Head of caudate nucleus (tissue), 42 donors: ENCODE measurements at regions not wholly inside any gene's neighbourhood (a gene's known extent, or its start where the extent isn't known, plus 50 kb on each side); places are given as distances from the start of the nearest gene placed in this dataset.

ENCODE experiments used
- DNase-seq, 42 donors: peaks; one replicate each; pipeline versions ENCODE4 v3.0.0 to v3.0.0-alpha.2; 2020 to 2021; ENCODE audit warnings: mixed read lengths in 7 of 42
- intact Hi-C: fragments of 100-400 bp; cut with DNase I; formaldehyde crosslinking; loops from one replicate; pipeline ENCODE4 v1.15.0; 2022

DNA sequence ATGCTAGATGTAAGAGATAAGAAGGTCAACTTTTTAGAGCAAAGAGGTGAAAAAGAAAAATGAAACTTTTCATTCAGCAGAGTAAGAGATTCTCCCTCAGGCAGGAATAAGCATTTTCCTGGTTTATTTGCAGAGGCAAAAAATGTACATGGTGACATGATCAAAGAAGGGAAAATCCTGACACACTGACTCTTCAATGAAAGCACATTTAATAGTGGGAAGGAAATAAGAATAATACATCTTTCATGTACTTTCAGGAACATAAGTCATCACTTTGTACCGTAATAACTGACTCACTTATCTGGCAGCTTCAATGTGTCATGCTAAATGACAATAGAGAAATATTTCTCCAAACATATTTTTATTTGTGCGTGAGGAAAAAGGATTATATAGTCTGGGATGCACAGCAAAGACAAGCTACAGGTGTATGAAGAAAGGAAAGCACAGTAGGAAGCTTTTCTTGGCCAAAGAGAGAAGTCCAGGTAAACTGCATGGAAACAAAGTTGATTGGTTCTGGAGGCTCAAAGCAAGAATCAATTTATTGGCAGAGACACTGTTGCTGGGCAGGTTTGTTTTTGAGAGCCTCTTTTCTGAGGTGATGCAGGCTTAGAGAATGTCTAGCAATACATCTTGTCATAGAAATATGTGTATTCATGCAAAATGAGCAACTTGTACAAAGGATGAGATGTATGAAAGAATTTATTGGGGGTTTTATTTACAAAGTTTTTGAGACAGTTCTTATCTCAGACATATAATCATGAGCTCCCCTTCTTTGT lies 1409.0 kb downstream of the PLA2G4A start:
- DNase-seq: no peak
- intact Hi-C loops: no loop called here

DNA sequence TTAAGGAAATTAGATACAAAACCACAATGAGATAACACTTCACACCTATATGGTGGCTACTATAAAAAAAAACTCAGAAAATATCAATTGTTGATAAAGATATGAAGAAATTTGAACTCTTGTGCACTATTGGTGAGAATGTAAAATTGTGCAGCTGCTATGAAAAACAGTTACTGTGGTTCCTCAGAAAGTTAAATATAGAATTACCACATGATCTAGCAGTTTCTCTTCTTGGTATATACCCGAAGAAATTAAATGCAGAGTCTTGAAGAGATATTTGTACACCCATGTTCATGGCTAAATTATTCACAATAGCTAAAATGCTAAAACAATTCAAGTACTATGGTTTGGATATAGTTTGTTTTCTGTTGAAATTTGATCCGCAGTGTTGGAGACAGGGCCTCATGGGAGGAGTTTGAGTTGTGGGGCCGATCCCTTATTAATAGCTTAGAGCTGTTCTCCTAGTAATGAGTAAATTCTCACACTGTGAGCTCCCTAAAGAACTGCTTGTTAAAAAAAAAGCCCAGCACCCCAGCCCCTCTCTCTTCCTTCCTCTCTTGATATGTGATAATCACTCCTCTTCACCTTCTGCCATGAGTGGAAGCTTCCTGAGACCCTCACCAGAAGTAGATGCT lies 1412.1 kb downstream of the PLA2G4A start:
- intact Hi-C loops: no loop called here
- no peak for DNase-seq

DNA sequence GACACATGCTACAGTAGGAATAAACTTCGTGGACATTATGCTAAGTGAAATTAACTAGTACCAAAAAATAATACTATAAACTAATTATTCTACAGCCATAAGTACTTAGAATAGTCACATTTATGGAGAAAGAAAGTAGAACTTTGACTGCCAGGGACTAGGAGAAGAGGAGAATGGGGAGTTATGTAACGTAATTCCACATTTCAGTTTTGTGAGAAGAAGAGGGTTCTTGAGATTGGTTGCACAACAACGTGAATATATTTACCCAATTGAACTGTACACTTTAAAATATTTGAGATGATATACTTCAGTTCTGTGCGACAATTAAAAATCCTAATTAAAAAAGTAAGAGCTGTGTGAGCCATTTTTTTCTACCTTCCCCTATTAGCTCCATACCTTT lies 1412.9 kb downstream of the PLA2G4A start:
- DNase-seq: no peak
- intact Hi-C loops: no loop called here

DNA sequence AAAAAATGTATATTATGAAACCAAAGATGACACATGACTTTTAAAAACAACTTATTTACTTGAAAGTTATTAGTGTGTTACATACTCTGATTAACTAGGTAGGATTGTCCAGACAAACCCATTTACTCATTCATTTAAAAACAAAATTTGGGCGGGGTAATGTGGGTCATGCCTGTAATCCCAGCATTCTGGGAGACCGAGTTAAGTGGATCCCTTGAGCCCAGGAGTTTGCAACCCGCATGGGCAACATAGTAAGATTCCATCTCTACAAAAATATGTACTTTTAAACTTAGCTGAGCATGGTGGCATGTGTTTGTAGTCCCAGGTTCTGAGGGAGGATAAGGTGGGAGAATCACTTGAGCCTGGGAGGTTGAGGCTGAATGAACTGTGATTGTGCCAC lies 1414.7 kb downstream of the PLA2G4A start:
- intact Hi-C loops: no loop called here
- no peak for DNase-seq

DNA sequence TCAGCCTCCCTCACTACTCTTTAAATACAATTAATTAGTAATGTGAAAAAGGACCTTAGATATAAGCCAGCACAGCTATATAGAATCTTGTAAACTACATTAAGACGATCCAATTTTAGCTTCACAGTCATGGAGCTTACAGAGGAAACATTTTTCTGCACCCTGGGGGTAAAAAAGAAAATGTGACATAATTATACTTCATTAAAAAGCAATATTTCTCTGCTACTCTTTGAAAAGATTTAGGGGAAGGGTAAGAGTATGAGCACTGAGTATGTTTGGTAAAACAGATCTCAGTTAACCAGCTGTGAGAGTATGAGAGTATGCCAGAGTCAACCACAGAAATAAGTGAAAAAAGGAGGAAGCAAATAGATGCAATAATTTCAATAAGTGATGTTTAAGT lies 1415.9 kb downstream of the PLA2G4A start:
- no peak for DNase-seq
- intact Hi-C loops: no loop called here

DNA sequence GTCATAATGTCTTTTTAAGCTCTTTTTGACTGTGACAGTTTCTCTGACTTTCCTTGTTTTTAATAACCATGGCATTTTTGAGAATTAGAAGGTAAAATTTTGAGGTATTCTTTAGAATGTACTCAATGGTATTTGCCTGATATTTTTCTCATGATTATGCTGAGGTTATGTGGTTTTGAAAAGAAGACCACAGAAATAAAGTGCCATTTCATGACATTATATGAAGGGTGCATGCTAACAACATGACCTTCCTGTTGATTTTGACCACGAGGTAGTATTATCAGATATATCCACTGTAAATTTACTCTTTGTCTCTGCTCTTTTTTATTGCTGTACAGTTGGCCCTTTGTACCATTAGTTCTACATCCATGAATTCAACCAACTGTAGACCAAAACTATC lies 1418.5 kb downstream of the PLA2G4A start:
- intact Hi-C loops: no loop called here
- DNase-seq: no peak

DNA sequence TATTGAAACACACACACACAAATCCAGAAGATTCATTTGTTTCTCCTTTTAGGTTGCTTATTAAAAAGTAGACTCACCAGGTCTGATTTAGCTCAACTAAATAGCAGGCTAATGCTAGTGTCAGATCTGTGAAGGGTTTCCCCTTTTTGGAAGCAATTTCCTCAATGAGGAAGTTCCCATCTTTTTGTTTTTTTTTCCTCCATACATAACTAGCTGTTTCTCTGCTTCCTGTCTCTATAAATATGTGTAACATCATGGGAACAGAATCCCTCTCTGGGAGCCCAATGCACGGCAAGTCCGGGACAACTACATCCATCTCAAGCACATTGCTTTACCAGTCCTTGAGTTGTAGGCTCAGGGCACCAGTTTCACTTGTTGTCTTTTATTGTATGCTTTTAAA lies 1421.1 kb downstream of the PLA2G4A start:
- intact Hi-C loops: no loop called here
- DNase-seq: no peak

DNA sequence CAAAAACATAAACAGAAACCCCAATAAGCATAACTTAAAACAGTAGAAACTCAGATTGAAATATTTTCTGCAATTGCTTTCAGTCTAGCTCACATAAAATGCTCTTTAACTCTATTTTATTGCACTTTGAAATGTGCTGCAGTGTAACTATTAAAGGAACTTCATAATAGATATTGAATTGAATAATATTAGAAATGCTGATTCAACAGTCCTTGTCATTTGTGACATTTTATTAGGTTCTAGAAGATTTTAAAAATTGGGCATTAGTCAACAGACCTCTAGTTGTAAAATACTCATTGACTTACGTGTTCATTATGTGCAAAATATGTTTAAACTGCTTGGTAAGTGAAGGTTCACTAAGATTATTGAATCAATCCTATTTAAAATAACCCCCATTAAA lies 1422.3 kb downstream of the PLA2G4A start:
- no peak for DNase-seq
- intact Hi-C loops: no loop called here

DNA sequence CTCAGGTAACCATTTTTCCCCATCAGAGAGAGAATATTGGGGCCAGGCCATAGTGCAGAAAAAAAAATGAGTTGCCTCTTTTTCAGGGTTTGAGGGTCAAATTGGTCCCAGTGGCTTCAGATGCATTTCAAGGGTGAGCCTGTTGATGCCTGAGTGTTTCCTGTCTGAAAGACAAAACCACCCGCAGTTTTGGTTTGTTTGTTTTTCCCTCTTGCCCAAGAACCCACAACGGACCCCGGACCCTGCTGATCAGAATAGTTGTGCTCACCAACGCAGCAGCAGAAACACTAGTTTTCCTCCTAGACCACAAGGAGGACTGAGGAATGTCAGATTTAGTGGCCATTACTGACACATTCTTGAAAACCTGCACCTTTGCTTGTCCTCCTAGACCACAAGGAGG lies 1433.1 kb downstream of the PLA2G4A start:
- DNase-seq: no peak
- intact Hi-C loops: no loop called here

DNA sequence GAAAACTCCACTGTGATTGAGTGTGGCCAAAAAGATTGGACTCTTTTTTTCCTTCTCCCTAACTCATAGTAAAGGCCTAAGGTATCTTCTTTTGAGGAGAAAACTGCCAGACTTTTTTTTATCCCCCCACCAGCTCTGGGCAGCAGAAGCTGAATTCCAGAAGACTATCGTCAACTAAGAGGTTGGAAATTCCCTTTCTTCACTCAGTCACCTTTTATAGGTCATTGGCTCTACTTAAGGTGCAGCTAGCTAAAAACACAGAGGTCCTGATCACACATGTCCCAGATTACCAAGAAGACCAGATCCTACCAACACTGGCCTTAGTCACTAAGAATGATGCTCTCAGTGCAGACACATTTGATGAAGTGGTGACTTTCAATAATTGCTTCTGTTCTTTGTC lies 1441.2 kb downstream of the PLA2G4A start:
- intact Hi-C loops: no loop called here
- DNase-seq: no peak

DNA sequence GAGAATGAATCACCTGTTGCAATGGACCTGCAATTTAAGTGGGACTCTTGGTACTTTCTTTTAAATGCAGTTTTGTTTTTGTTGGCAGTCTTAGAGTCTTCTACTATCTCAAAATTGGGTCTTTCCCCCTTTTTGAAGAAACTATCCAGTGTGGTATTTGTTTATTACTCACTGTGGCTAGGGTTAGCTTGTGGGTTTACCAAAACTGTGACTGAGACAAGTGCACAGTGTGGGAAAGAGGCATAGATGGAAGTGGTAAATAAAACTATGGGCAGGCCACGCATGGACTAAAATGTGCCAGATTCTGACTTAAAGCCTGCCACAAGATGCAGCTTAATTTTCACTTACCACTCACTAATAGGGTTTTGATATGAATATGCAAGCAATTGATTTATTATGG lies 1441.7 kb downstream of the PLA2G4A start:
- intact Hi-C loops: no loop called here
- no peak for DNase-seq

DNA sequence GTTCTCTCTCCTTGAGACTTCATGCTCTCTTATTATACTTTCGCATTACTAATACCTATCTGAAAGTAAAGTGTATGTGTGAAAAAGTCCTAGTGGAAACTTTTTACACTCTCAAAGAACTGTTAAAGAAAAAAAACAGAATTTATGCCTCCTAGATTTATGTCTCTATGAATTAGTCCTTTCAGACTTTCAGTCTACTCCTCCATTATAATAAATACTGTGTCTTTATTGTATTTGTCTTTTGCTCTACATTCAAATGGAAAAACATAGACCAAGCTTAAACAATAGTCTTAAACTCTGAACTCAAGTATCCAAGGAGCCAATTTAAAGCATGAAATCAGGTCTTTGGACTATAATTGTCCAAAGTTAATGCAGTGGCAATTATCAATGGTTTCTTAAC lies 1449.0 kb downstream of the PLA2G4A start:
- intact Hi-C loops: no loop called here
- DNase-seq: no peak

DNA sequence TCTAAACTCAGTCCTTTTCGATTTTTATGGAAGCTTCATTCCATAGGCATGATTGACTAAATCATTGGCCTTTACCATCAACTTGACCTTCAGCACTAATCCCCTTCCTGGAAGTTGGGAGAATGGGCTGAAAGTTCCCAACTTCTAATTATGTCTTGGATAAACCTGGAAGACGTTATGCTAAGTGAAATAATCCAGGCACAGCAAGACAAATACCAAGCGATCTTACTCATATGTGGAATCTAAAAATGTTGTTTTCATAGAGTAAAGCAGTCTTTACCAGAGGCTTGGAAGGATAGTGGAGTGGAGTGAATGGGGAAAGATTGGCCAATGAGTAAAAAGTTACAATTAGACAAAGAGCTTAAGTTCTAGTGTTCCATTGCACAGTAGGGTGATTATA lies 1453.2 kb downstream of the PLA2G4A start:
- DNase-seq: no peak
- intact Hi-C loops: no loop called here

DNA sequence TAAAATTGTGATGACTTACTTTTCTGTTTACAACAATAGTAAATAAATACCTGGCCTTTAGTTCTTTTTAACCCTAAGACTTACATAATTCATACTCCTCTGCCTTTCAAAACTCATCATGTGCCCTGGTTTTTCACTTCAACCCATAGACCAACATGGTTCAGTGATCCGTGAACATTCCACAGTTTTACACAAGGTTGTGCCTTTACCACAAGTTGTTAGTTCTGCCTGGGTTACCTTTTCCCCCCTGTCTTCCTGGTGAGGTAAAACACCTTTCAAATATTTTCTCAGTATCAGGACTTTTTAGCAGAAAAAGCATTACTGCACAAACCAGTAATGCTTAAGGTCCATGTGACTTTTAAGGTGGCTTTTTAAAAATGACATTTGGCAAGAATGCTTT lies 1466.4 kb downstream of the PLA2G4A start:
- no peak for DNase-seq
- intact Hi-C loops: no loop called here

DNA sequence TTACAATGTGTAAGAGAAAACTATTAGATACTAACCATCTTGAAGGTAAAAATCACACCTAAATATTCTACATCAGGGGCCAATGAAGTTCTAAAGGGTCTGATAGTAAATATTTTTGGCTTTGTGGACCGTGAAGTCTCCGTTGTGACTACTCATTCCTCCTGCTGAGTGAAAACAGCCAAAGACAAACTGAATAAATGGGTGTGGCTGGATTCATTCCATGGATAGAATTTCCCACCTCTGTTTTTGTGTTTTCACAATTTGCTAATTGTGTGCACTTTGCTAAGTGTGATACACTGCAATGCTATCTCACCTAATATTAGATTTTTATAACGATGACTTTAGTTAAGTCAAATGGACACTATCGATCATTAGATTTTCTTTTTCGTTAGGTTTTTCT lies 1474.0 kb downstream of the PLA2G4A start:
- intact Hi-C loops: no loop called here
- no peak for DNase-seq

DNA sequence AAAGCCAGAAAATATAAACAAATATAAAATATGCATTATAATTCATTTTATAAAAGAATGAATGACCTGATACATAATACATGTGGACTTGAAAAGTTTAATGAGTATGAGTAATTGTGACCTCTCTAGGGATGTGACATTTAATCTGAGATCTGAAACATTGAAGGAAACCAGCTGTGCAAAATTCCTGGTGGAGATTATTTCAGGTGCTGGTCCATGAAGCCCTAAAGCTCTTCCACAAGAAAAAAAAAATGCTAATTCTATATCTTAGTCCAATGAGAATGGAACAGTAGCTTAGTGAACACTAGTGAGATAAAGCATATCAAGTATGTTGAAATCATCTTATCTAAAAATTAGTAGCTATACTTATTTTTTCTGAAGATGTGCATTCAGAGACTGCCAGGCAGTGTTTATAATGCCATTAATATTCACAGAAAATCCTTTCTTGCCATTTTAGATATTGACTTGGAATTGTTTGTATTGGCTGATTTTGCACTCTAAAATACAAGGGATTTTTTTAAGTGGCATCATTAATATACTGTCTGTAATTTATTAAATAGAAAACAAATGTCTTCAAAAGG lies 1485.9 kb downstream of the PLA2G4A start:
- DNase-seq: no peak
- intact Hi-C loops: no loop called here

DNA sequence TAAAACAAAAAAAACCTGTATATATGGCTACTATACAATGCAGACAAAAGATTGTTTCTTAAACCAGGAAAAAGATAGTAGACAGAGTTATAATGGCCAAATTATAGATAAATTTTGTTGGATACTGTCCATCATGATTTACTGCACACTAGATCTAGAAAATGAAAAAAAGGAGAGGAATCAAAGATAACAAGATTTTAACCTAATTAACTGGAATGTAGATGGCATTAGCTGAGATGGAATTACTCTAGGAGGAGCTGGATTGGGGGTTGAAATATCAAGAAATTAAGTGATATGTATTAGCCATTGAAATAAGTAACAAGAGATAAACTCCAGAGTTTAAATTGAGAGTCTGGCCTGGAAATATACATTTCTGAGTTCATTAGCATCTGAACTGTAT lies 1489.1 kb downstream of the PLA2G4A start:
- intact Hi-C loops: no loop called here

DNA sequence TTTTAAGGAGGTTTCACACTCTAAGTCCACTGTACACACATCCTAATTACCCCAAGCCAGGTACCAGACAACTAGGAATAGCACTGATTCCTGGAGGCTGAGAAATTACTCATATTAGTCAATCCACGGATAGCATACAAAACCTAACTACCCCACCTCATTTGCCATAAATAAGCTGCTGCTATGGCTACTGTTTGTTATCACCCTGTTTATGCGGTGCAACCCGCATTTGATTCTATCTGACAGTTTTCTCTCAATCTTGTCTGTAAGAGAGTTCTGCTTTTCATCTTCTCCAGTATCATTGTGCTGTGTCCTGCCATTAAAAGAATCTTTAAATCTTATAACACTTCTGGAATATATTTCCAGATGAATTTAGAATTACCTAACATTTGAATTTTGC lies 1496.5 kb downstream of the PLA2G4A start:
- DNase-seq: no peak
- intact Hi-C loops: no loop called here

More for the DNA sequence above, 1489.1 kb downstream of the PLA2G4A start:
- DNase-seq: no peak

DNA sequence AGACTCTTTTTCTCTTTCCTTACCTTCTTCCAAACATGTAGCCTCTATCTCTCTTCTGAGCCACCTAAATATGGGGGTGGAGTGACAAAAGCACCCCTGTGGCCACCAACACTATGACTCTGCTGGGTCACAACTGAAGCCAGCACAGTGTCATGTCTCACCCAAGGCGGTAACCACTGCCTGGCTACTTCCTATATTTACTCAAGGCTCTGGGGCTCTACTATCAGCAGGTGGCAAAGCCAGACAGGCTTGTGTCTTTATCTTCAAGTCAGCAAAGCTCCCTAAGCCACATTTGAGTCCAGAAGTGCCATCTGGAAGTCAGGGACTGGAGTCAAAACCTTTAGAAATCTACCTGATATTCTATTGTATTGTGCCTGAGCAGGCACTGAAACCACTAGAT lies 1515.2 kb downstream of the PLA2G4A start:
- intact Hi-C loops: no loop called here
- no peak for DNase-seq

DNA sequence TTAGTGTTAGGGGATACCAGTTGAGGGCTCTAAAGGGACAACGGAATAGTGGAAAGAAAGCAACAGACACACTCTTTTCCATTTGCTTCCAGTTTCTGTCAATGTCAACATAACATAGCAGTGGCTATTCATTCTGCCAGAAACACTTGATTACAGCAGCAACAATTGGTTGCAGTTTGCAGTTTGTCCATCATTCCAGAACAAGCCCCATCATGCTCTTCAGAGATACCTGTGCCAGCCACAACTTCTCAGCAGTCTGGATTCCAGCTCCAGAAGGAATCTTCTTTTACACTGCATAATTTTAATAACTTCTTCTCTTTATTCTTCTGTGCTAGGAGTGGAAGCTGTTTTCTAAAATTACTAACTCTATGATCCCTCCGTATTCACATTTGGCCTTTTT lies 1521.4 kb downstream of the PLA2G4A start:
- intact Hi-C loops: no loop called here

DNA sequence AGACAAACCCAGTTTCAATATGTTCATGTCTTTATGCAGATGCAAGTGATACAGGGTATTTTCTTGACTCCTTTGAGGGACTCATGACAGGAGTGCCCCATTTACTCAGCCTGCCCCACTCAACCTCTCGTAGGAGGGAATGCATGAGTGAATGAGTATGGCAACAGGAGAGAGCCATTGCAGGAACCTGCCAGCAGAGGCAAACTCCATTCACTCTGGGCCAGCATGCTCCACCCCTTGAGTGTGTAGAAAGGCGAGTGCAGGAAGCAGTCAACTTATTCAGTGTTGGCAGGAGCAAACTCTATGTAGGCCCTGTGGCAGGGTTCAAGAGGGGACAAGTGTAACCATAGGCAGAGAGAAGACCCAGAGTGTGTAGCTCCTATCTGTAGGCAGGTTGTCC lies 1526.3 kb downstream of the PLA2G4A start:
- intact Hi-C loops: no loop called here

More for the DNA sequence above, 1521.4 kb downstream of the PLA2G4A start:
- no peak for DNase-seq

More for the DNA sequence above, 1526.3 kb downstream of the PLA2G4A start:
- DNase-seq: no peak
